Activated gamma-delta T cell treated with Interleukin-2 at 50 U/mL for 16 hours (primary cell): ENCODE measurements at regions not wholly inside any gene's neighbourhood (a gene's known extent, or its start where the extent isn't known, plus 50 kb on each side); places are given as distances from the start of the nearest gene placed in this dataset.
"Not testable (repeated sequence)": the region's sequence is repeated elsewhere in the genome, so short reads cannot be mapped to it uniquely, and the experiment has no call there.

Experiments
- DNase-seq: peaks from one replicate; pipeline ENCODE4 v3.0.0-alpha.2; 2020

- no peak for DNase-seq
Measured at GRCh38 chr17:27066315-27066714, 227.6 kb upstream of the WSB1 start.

- DNase-seq, result no peak
Measured at GRCh38 chr17:27069842-27070508, 223.9 kb upstream of the WSB1 start.

GRCh38 chr17:27070836-27071235 is 223.1 kb upstream of the WSB1 start:
- DNase-seq, result no peak

- no peak for DNase-seq
Measured at GRCh38 chr17:27072885-27073284, 221.0 kb upstream of the WSB1 start.

- no peak for DNase-seq
Measured at GRCh38 chr17:27076814-27077213, 217.1 kb upstream of the WSB1 start.

- DNase-seq, result no peak
Measured at GRCh38 chr17:27078296-27078695, 215.6 kb upstream of the WSB1 start.

- no peak for DNase-seq
Measured at GRCh38 chr17:27079660-27080059, 214.3 kb upstream of the WSB1 start.

GRCh38 chr17:27081002-27081638 is 212.8 kb upstream of the WSB1 start:
- DNase-seq, result no peak

GRCh38 chr17:27082023-27082774 is 211.7 kb upstream of the WSB1 start:
- DNase-seq, result no peak

- no peak for DNase-seq
Measured at GRCh38 chr17:27082775-27083154, 211.1 kb upstream of the WSB1 start.

- DNase-seq, result no peak
Measured at GRCh38 chr17:27083408-27084185, 210.3 kb upstream of the WSB1 start.

GRCh38 chr17:27085517-27085916 is 208.4 kb upstream of the WSB1 start:
- no peak for DNase-seq

GRCh38 chr17:27086526-27086925 is 207.4 kb upstream of the WSB1 start:
- no peak for DNase-seq

GRCh38 chr17:27087935-27088766 is 205.8 kb upstream of the WSB1 start:
- no peak for DNase-seq

GRCh38 chr17:27088767-27089078 is 205.2 kb upstream of the WSB1 start:
- no peak for DNase-seq

GRCh38 chr17:27089079-27089928 is 204.6 kb upstream of the WSB1 start:
- not testable (repeated sequence) for DNase-seq

GRCh38 chr17:27089929-27090247 is 204.0 kb upstream of the WSB1 start:
- DNase-seq, result no peak

- not testable (repeated sequence) for DNase-seq
Measured at GRCh38 chr17:27090450-27091042, 203.4 kb upstream of the WSB1 start.

- no peak for DNase-seq
Measured at GRCh38 chr17:27091043-27091497, 202.8 kb upstream of the WSB1 start.

- DNase-seq, result not testable (repeated sequence)
Measured at GRCh38 chr17:27094179-27094578, 199.7 kb upstream of the WSB1 start.

GRCh38 chr17:27095821-27096220 is 198.1 kb upstream of the WSB1 start:
- DNase-seq, result not testable (repeated sequence)
